ENCODE measurements at regions not wholly inside any gene's neighbourhood (a gene's known extent, or its start where the extent isn't known, plus 50 kb on each side); places are given as distances from the start of the nearest gene placed in this dataset.

DNA sequence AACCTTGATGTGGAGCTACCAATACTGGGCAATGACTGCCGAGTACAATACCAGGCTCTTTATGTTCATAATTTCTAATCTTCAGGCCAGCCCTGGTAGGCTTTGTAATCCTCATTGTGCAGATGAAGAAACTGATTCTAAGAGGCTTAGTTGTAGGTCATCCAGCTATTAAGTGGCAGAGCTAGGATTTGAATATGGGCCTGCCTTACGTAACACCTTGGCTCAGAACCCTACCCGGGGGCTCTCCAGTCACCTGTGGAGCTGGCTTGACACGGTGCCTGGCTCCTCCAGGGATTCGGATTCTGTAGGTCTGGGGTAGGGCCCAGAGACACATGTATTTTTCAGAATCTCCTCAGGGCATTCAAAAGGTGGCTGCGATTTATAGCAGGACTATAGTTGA is 515.5 kb downstream of the QKI start:
- DNase-seq: no peak

DNA sequence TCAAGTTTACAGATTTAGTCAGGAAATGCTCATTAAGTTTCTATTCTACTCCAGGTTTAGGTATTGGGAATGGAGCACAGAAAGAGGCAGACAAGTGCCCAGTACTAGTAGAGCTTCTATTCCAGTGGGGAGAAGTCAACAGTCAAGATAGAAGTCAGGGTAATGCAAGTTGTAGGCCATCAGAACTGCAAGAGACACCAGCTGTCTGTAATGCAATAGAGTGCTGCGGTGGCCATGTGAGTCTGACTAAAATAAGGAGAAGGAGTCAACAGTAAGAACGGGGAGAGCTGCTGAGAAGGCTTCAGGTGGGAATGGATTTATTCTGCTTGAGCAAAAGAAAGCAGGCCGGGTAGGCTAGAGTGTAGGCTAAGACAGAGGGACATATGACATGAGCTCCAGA is 515.0 kb downstream of the QKI start:
- DNase-seq: no peak

- DNase-seq: no peak
Observed at GRCh38 chr6:163926642-163927041, 512.1 kb downstream of the QKI start.

- no peak for DNase-seq
Observed at GRCh38 chr6:163925839-163926238, 511.3 kb downstream of the QKI start.

GRCh38 chr6:163923658-163924411 is 509.3 kb downstream of the QKI start:
- no peak for DNase-seq

- no peak for DNase-seq
Observed at GRCh38 chr6:163922562-163922961, 508.0 kb downstream of the QKI start.

DNA sequence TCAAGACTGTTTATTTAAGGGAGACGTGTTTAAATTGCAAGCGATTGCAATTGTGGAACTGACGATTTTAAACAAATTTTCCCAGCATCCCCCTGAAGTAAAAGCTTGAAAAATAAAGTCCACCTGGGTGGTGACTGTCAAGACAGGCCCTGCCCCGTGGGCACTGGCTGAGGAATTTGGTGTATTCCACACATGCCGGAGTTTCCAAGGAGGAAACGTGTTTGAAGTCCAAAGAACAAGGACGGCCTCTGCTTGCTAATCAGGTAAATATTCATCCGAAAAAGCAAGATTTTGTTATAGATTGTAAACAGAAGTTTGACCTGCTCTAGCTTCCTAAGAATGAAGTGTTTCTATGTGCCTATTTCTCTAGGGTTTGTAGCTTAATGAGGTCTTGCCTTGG is 505.1 kb downstream of the QKI start:
- no peak for DNase-seq

DNA sequence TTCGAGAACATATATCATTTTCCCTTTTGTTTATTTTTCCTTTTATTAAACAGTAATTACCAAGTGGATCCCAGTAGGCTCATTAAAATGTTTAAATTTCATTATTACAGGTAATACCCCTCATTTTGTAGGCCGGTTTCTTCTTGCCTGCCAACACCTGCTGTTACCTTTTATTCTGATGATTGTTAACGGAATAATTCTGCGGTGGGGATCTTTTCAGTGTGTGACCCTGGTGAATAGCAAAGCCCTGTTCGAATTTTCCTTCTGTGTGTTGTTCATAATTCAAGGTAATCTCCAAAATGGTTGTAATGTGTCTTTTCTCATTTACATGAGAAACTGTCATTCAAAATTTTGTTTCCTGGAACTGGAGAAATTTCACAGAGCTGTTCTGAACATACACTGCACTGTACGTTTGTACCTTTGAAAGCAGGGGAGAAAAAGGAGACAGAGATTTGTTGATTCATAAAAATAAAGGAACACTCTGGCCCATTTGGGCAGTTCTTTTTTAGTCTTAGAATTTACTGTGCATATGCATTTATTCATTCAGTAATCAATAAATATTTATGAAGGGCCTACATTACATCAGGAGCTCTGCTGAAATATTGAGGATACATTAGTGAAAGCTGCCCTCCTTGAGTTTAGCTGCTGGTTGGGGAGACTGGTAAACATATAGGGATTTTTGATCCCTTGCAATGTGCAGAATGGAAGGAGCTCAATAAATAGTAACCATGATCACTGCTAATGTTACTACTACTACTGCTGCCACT is 502.0 kb downstream of the QKI start:
- no peak for DNase-seq

GRCh38 chr6:163915131-163915530 is 500.6 kb downstream of the QKI start:
- DNase-seq: no peak

DNA sequence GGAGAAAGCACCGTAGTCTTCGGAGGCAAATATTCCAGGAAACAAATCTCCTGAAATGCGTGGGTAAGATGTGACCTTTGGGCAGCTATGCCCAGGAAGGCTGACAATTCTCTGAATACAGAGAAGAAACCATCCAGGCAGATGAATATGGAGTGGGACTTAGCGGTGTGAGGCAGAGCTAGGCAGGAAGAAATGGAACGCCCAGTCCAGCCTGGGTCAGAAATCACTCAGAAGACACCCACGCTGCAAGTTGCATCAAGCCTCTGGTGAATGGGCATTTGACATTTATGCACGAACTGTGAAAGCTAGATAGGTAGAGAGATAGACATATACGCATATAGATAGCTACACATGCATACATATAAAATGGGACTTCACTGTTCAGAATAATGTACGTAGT is 498.5 kb downstream of the QKI start:
- no peak for DNase-seq

- no peak for DNase-seq
Observed at GRCh38 chr6:163906006-163906710, 491.6 kb downstream of the QKI start.

DNA sequence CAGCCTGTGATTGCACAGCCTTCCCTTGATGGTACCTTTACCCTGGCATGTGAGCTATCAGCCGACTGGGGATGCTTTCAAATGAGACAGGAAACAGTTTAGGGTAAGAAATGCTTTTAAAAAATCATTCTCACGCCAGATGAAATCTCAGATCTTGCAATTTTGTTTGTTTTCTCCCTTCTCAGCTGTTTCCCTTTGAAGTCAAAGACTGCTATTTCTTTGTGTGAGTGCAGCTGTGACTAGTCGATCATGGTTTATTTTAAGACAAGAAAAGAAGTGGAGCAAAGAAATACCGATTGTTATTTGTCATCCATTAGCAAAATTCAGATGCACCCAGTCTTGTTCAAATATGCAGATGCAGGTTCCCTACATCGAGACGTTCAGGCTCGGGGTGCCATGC is 489.7 kb downstream of the QKI start:
- no peak for DNase-seq

- DNase-seq: no peak
Observed at GRCh38 chr6:163903541-163903940, 489.0 kb downstream of the QKI start.

DNA sequence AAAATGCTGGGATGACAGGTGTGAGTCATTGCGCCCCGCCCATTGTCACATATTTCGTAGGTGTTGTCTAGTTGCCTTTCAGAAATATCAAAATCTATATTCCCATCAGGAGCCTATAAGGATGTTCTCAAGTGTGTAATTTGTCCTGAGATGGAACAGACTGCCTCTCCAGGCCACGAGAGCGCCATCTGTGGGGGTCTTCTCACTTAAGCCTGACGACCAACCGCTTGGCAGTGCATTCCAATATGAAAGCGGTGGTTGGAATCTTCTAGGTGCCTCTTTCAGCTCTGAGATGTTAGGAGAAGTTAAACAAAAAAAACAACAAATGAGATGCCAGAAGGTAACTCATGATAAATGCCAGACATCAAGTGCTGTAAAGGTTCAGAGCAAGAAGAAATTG is 488.5 kb downstream of the QKI start:
- no peak for DNase-seq

DNA sequence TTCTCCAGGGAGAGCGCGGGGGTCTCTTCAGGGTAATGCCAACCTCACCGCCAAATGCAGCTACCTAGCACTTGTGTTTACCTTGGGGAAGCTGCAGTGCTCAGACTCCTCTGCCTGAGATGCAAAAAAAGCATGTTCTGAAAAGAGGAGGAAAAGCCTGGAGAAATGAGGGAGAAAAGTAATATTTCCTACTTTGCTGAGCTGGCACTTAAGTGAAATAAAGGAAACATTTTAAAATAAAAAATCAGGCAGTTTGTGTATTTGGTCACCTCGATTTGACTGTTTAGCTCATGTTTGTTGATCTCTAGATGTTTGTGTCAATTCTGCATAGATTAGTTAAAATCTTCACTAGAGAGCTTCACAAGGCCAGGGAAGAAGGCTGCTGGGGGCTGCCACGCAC is 487.2 kb downstream of the QKI start:
- DNase-seq: no peak

- no peak for DNase-seq
Observed at GRCh38 chr6:163900570-163900969, 486.1 kb downstream of the QKI start.

DNA sequence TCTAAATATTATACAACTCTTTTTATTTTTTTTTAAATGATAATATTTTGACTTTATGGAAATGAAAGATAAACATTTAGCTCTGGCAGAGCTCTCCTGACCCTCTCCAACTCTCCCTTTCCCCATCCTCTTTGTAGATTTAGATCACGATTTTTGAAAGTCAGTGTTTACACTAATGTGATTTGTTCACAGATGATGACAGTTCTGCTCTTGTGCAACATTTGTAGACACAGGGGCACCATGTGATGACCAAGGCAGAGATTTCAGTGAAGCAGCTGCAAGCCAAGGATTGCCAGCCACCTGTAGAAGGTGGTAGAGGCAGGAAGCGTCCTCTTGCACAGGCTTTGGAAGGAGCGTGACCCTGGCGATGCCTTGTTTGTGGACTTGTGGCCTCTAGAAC is 483.2 kb downstream of the QKI start:
- DNase-seq: no peak

GRCh38 chr6:163897030-163897429 is 482.5 kb downstream of the QKI start:
- no peak for DNase-seq

GRCh38 chr6:163895162-163895561 is 480.6 kb downstream of the QKI start:
- no peak for DNase-seq

DNA sequence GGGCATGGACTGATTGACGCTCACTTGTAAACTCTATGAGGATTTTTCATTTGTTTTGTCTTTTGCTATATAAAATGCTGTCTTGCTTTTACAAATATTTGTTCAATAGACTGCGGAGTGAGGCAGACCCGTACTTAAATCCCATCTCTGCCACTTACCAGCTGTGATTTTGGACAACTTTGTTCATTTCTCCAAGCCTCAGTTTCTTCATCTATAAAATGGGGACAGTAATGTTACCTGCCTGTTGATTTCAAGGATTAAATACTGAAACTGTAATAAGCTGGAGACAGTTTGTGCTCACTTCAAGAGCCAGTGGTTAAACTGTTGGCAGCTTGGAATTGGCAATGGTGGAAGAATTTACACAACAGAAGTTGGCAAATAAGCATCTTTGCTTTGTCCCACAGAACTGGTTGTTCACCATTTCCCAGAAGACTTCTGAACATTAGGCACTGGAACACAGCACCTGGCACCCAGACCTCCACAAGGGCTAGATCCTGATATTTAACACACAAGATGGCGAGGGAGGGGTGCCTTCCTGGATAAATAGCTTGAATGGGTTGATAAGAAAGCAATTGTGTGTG is 479.2 kb downstream of the QKI start:
- DNase-seq: no peak

DNA sequence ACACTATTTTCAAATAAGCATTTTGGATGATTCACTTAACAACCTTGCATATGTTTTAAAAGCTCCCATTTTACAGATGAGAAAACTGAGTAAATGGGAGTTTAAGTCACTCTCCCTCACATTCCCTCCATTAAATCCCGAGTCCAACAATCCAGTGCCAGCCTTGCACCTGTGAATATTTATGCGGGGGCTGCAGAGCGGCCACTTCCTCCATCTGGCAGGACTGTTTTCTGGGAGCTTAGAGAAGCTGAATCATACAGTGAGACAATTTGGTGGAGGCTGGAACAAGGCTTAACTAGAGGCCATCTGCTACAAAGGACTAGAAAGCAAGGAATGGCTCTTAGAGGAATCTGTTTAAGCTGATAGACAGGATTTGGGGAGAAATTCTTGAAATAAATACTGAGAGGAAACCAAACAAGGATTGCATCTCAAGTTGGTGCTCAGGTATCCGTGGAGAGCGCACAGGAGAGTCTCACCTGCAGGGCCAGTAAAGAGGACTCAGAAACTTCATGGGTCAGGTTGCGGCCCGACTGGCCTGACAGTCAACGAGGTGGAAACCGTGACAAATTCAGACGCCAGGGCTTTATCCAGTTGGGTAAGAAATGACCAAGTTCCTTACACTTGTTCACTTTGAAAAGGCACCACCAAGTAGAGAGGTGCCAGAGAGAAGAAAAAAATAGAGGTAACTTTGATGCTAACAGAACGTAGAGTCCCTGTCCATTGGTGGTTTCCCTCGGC is 478.5 kb downstream of the QKI start:
- DNase-seq: no peak

- DNase-seq: no peak
Observed at GRCh38 chr6:163889904-163890514, 475.5 kb downstream of the QKI start.
